ENCODE measurements at regions not wholly inside any gene's neighbourhood (a gene's known extent, or its start where the extent isn't known, plus 50 kb on each side); places are given as distances from the start of the nearest gene placed in this dataset.
A peak's percentile ranks its signal among the peaks of the same experiment; 100 is the strongest.

DNA sequence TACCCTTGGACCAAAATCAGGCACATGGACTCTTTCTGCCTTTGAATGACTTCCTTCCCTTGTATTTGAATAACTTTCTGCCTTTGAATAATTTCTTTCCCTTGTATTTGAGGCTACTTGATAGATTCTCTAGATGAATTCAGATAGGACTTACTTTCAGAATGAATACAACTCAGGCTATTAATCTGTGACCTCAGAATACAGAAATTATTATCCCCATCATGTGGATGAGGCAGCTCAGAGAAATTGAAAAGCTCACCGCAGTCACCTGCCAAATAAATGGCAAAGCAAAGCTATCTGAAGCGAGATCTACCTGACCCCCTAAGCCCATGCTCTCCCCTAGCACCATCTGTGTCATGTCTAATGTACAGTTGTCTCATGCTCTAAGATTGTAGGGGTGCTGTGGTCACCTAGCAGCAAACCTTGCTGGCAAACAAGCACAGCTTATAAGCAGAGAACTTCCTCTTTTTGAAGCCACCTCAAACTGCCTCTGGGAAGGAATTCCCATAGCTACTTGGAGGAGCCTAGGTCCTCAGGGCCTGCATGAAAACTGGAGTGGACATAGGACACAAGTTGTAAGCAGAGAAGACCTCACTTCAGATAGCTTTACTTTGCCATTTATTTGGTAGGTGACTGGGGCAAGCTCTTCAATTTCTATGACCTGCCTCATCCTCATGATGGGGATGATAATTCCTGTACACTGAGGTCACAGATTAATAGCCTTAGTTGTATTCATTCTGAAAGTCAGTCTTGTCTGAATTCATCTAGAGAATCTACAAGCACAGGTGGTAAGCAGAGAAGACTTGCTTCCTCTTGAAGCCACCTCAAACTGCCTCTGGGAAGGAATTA, 66.1 kb downstream of the FASLG start:
- no peaks in the 10 kb centered on the region for H3K27me3 ChIP-seq (ENCODE audit: low read length)
- H3F3A ChIP-seq (ENCODE audit: insufficient read depth): no peaks in the 10 kb centered on the region
- H3K9ac ChIP-seq (ENCODE audit: low read length): no peak overlapping the region
- no peaks in the 10 kb centered on the region for H3K9me3 ChIP-seq (ENCODE audit: insufficient read depth, low read length)
- H3K27ac ChIP-seq (ENCODE audit: low read depth, low read length): no peak overlapping the region
- no peak overlapping the region for H3K4me3 ChIP-seq (ENCODE audit: insufficient read depth, low read length, poor library complexity, severe bottlenecking)
- no peak overlapping the region for H2AFZ ChIP-seq (ENCODE audit: low read depth, low read length, severe bottlenecking)
- H3K79me2 ChIP-seq (ENCODE audit: insufficient read depth, low read length): no peaks in the 10 kb centered on the region
- no peaks in the 10 kb centered on the region; the same call in 1 of the 2 replicates for H3K36me3 ChIP-seq (ENCODE audit: low read length)
- H4K20me1 ChIP-seq (ENCODE audit: low read depth, low read length): no peaks in the 10 kb centered on the region
- H3K4me2 ChIP-seq (ENCODE audit: low read depth, low read length, poor library complexity, severe bottlenecking): no peak overlapping the region
- no peaks in the 10 kb centered on the region for H3K9me2 ChIP-seq (replicated peaks; ENCODE audit: insufficient read depth, low read length)
- TF ChIP-seq EZH2phosphoT487 (conservative IDR thresholded peaks at IDR 0.05; ENCODE audit: low read length): no peak
- TF ChIP-seq, protein P1, sequence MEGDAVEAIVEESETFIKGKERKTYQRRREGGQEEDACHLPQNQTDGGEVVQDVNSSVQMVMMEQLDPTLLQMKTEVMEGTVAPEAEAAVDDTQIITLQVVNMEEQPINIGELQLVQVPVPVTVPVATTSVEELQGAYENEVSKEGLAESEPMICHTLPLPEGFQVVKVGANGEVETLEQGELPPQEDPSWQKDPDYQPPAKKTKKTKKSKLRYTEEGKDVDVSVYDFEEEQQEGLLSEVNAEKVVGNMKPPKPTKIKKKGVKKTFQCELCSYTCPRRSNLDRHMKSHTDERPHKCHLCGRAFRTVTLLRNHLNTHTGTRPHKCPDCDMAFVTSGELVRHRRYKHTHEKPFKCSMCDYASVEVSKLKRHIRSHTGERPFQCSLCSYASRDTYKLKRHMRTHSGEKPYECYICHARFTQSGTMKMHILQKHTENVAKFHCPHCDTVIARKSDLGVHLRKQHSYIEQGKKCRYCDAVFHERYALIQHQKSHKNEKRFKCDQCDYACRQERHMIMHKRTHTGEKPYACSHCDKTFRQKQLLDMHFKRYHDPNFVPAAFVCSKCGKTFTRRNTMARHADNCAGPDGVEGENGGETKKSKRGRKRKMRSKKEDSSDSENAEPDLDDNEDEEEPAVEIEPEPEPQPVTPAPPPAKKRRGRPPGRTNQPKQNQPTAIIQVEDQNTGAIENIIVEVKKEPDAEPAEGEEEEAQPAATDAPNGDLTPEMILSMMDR (IDR thresholded peaks at IDR 0.05; ENCODE audit: insufficient read depth, low read length, poor library complexity, severe bottlenecking): no peak

- H3K9ac ChIP-seq (ENCODE audit: low read length): no peak overlapping the region
- H4K20me1 ChIP-seq (ENCODE audit: low read depth, low read length): no peaks in the 10 kb centered on the region
- H2AFZ ChIP-seq (ENCODE audit: low read depth, low read length, severe bottlenecking): peak overlapping the region; percentile 23
- no peaks in the 10 kb centered on the region for H3K9me2 ChIP-seq (replicated peaks; ENCODE audit: insufficient read depth, low read length)
- no peak for TF ChIP-seq EZH2phosphoT487 (conservative IDR thresholded peaks at IDR 0.05; ENCODE audit: low read length)
- TF ChIP-seq, protein P1 (IDR thresholded peaks at IDR 0.05; ENCODE audit: insufficient read depth, low read length, poor library complexity, severe bottlenecking): no peak
- H3K27ac ChIP-seq (ENCODE audit: low read depth, low read length): no peak overlapping the region
- H3K4me2 ChIP-seq (ENCODE audit: low read depth, low read length, poor library complexity, severe bottlenecking): no peak overlapping the region
- no peaks in the 10 kb centered on the region for H3K9me3 ChIP-seq (ENCODE audit: insufficient read depth, low read length)
- H3K27me3 ChIP-seq (ENCODE audit: low read length): no peaks in the 10 kb centered on the region
- no peak overlapping the region for H3K4me3 ChIP-seq (ENCODE audit: insufficient read depth, low read length, poor library complexity, severe bottlenecking)
- no peaks in the 10 kb centered on the region for H3K79me2 ChIP-seq (ENCODE audit: insufficient read depth, low read length)
- no peaks in the 10 kb centered on the region for H3F3A ChIP-seq (ENCODE audit: insufficient read depth)
- H3K36me3 ChIP-seq (ENCODE audit: low read length): no peaks in the 10 kb centered on the region; the same call in 1 of the 2 replicates
These were observed 67.8 kb downstream of the FASLG start for GRCh38 chr1:172726740-172727139.

DNA sequence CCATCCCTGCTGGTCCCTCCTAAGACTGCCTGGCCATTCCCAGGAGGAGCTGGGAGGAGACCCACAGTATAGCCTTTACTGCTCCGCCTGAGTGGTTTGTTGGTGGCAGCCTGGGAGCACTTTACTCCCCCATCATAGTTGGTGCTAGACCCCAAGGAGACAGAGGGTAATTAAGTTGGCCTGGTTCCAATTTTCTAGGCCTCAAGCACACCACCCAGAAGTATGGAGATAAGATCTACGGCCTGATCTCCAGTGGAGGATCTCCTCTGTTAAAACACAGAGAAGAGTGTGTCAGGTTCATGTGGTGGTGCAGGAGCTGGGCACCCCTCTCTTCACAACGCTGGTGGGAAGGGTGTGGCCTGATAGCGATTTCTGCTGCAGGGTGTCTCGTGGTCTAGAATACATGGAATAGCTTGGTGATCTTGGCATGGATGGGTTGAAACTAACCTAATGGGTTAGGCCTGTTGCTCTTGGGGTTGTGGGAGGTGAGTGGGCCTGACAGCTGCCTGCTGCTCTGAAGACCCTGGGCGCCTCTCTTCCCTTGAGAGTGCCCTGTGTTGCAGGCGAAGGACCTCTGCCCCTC, 68.5 kb downstream of the FASLG start:
- Histone ChIP-seq H3K36me3 (ENCODE audit: low read length) (no peaks in the 10 kb centered on the region; the same call in 1 of the 2 replicates), H3K27ac (ENCODE audit: low read depth, low read length) (no peak overlapping the region), H2AFZ (ENCODE audit: low read depth, low read length, severe bottlenecking) (no peak overlapping the region), H3F3A (ENCODE audit: insufficient read depth) (no peaks in the 10 kb centered on the region), H4K20me1 (ENCODE audit: low read depth, low read length) (no peaks in the 10 kb centered on the region), H3K4me3 (ENCODE audit: insufficient read depth, low read length, poor library complexity, severe bottlenecking) (no peak overlapping the region), H3K9me2 (replicated peaks; ENCODE audit: insufficient read depth, low read length) (no peaks in the 10 kb centered on the region), H3K27me3 (ENCODE audit: low read length) (no peaks in the 10 kb centered on the region), H3K9me3 (ENCODE audit: insufficient read depth, low read length) (no peaks in the 10 kb centered on the region), H3K4me2 (ENCODE audit: low read depth, low read length, poor library complexity, severe bottlenecking) (no peak overlapping the region), H3K9ac (ENCODE audit: low read length) (no peak overlapping the region), H3K79me2 (ENCODE audit: insufficient read depth, low read length) (no peaks in the 10 kb centered on the region)
- no peak for TF ChIP-seq EZH2phosphoT487 (conservative IDR thresholded peaks at IDR 0.05; ENCODE audit: low read length)
- TF ChIP-seq, protein P1 (IDR thresholded peaks at IDR 0.05; ENCODE audit: insufficient read depth, low read length, poor library complexity, severe bottlenecking): no peak

Data from SU-DHL-6 (cell line).